Heart left ventricle (tissue), 16 donors: ENCODE measurements at regions not wholly inside any gene's neighbourhood (a gene's known extent, or its start where the extent isn't known, plus 50 kb on each side); places are given as distances from the start of the nearest gene placed in this dataset.

Experiments used
- ATAC-seq, 4 donors: fragments of 200-7000 bp; cut with Tn5 transposase; one replicate each; pipeline ENCODE4 v1.9.1; 2020 to 2022; ENCODE audit warnings: moderate library complexity in 4 of 4, mild to moderate bottlenecking in 3 of 4, moderate number of reproducible peaks in 1 of 4
- DNase-seq, 5 donors: peaks; one replicate each; pipeline ENCODE4 v3.0.0-alpha.2; 2020
- H3K27ac ChIP-seq, 12 donors: fragments of 200-600 bp; sonication (generic) in 4 of 12; one replicate each; pipeline versions ENCODE4 v1.5.0 to v1.8.0; 2016 to 2022; ENCODE audit warnings: mild to moderate bottlenecking in 2 of 12
- H3K27me3 ChIP-seq, 9 donors: fragments of 200-600 bp; sonication (generic) in 2 of 9; one replicate each; pipeline versions ENCODE4 v1.5.1 to v1.8.0; 2016 to 2022; ENCODE audit warnings: mild to moderate bottlenecking in 3 of 9
- H3K36me3 ChIP-seq, 9 donors: fragments of 200-600 bp; sonication (generic) in 2 of 9; one replicate each; pipeline versions ENCODE4 v1.5.0 to v1.8.0; 2018 to 2022; ENCODE audit warnings: mild to moderate bottlenecking in 2 of 9
- H3K4me1 ChIP-seq, 12 donors: fragments of 200-600 bp; sonication (generic) in 4 of 12; one replicate each; pipeline versions ENCODE4 v1.5.0 to v1.8.0; 2016 to 2022; ENCODE audit warnings: mild to moderate bottlenecking in 3 of 12
- H3K4me3 ChIP-seq, 12 donors: fragments of 200-600 bp; sonication (generic) in 4 of 12; one replicate each; pipeline versions ENCODE4 v1.5.0 to v1.8.0; 2017 to 2022; ENCODE audit warnings: mild to moderate bottlenecking in 9 of 12, moderate library complexity in 4 of 12
- H3K9me3 ChIP-seq, 12 donors: fragments of 200-600 bp; sonication (generic) in 4 of 12; one replicate each; pipeline versions ENCODE4 v1.5.0 to v1.8.0; 2016 to 2022; ENCODE audit warnings: mild to moderate bottlenecking in 1 of 12
- POLR2A ChIP-seq, 2 donors: fragments of 450-650 bp; IDR thresholded peaks; one replicate each; pipeline ENCODE4 v1.6.1; 2017; ENCODE audit warnings: antibody characterized with exemption in 2 of 2, mild to moderate bottlenecking in 2 of 2, moderate library complexity in 2 of 2
- WGBS, 4 donors: extraction: QIAGEN DNeasy Blood & Tissue Kit in 2 of 4; methylation state at CpG; one replicate each; pipeline versions ENCODE4 v1.1.5 to v1.1.7; 2013 to 2018; 5-methylcytosine and 5-hydroxymethylcytosine counted together
- intact Hi-C, 10 donors: fragments of 100-400 bp; cut with DNase I; formaldehyde crosslinking; loops; one replicate each; pipeline versions ENCODE4 v1.11.1 to v1.14.2; 2022
- TF ChIP-seq, protein P1 (sequence below), 12 donors: fragments of 200-600 bp; sonication (generic) in 4 of 12; IDR thresholded peaks; one replicate each; pipeline versions ENCODE4 v1.5.0 to v1.8.0; 2018 to 2022; ENCODE audit warnings: antibody characterized with exemption in 12 of 12, mild to moderate bottlenecking in 5 of 12
- donor health status: ischemic (EF 13 %, LVEDD 7.1; RV severe dilation, severe dysfunction).
- donor health status: healthy with polysubstance abuse.
- donor health status: DM: no; HTN: yes; CAD: no.
- donor health status: DM: no; HTN: no; CAD: no.
- donor health status: ischemic (EF 25% LVEDD 6.9; RV normal size, moderate dysfunction).
- donor health status: ischemic (EF 25% LVEDD 5.7; RV mildly dilated, moderate dysfunction).
- donor health status: healthy.
- donor health status: DM: yes; HTN: yes; CAD: no.
- donor health status: ischemic (EF 35%, LVEDD 5.7; RV mildly dilated, moderate dysfunction).
- donor health status: nonischemic (EF 11% LVEDD 7.7; RV severe dilation, severe dysfunction).
- donor health status: DM: yes; HTN: yes; CAD: no.
- donor health status: PGD.
- donor health status: ischemic (EF 29% LVEDD 5.4; RV normal size, mild dysfunction).
- donor health status: nonischemic (EF 23%, LVEDD 6.1; RV moderate dilation, normal function).

DNA sequence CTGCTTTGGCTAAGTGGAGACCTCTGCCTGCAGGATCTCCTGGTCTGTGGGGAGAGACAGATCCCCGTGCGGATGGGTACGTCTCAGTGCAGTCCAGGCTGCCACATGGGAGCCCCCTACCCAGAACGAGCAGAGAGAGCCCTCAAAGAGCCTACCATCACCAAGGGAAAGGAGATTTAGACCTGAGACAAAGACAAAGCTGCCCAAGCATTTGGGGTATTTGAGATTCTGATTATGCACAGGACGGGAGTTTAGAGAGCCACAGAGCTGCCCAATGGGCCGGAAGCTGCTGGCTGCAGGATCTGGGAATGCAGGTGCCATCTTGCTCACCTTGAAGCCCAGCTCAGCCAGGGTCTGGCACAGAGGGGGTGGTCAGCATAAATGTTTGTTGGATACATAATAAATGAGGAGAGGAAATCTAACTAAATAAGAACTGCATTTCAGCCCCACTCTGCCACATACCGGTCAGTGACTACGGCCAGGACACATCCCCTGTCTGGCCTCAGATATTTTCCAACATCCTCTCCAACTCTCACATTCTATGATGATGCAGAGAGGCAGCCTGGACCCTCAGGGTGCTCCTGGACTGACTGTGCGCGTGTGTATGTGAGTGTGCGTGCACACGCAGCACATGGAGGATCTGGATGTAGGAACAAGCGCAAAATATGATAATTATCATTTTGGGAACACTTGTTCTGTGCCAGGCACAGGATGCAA lies 157.8 kb downstream of the FGF18 start:
- DNase-seq (no peak), ATAC-seq (no peak)
- H3K36me3 ChIP-seq = no peaks in the 10 kb centered on the region
- H3K27me3 ChIP-seq = no peaks in the 10 kb centered on the region
- peaks cover 0 to 5% (median 0%) of the 10 kb centered on the region in 12 donors for H3K9me3 ChIP-seq
- H3K27ac ChIP-seq = peak overlapping the region in 1 of 12 donors; percentile 74
- WGBS, 4 donors = 80 to 91% (median 89%) methylated on average over 12 to 13 of the region's 13 CpGs
- TF ChIP-seq POLR2A (IDR thresholded peaks at IDR 0.05) = no peak
- TF ChIP-seq, protein P1, sequence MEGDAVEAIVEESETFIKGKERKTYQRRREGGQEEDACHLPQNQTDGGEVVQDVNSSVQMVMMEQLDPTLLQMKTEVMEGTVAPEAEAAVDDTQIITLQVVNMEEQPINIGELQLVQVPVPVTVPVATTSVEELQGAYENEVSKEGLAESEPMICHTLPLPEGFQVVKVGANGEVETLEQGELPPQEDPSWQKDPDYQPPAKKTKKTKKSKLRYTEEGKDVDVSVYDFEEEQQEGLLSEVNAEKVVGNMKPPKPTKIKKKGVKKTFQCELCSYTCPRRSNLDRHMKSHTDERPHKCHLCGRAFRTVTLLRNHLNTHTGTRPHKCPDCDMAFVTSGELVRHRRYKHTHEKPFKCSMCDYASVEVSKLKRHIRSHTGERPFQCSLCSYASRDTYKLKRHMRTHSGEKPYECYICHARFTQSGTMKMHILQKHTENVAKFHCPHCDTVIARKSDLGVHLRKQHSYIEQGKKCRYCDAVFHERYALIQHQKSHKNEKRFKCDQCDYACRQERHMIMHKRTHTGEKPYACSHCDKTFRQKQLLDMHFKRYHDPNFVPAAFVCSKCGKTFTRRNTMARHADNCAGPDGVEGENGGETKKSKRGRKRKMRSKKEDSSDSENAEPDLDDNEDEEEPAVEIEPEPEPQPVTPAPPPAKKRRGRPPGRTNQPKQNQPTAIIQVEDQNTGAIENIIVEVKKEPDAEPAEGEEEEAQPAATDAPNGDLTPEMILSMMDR (IDR thresholded peaks at IDR 0.05) = no peak
- intact Hi-C loops = loop anchor here in 6 of 10 donors (5.0 to 10.0 kb wide), 3 partner anchors 82 to 155 kb away; no protein-coding TSS in a partner anchor
- peaks cover 0 to 55% (median 26%) of the 10 kb centered on the region in 12 donors for H3K4me1 ChIP-seq
- H3K4me3 ChIP-seq = no peak overlapping the region

DNA sequence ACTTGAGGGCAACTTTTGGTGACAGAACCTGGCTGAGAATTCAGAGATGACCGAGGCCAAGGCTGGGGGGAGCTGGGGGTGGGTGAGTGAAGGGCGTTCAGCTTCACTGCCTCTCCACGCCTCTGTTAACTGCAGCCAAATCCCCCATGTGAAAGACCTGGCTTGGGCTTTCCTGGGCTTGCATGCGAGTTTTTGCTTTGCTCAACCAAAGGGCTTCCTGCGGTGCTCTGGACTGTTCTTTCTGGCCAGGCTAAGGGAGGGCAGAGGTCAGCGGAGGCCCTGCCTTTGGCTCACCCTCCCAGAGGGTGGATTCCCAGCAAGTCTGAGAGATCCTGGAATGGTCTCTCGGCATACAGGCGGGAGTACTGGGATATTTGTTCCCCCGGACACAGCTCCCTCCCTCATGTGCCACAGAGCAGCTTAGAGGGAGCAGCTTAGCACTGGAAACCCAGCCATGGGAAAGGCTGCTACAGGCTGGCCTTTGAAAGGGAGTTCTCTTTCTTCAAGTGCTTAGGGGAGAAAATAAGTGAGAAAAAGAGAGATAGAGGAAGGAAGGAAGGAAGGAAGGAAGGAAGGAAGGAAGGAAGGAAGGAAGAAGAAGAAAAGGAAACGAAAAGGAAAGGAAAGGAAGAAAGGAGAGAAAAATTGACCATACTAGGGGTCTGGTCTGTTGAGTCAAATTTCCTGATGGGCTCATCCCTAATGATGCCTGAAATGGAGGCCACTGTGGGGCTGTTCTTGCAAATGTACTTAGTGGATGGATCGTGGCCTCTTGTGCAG lies 158.8 kb downstream of the FGF18 start:
- TF ChIP-seq, protein P1 (IDR thresholded peaks at IDR 0.05) = no peak
- TF ChIP-seq POLR2A (IDR thresholded peaks at IDR 0.05) = no peak

DNA sequence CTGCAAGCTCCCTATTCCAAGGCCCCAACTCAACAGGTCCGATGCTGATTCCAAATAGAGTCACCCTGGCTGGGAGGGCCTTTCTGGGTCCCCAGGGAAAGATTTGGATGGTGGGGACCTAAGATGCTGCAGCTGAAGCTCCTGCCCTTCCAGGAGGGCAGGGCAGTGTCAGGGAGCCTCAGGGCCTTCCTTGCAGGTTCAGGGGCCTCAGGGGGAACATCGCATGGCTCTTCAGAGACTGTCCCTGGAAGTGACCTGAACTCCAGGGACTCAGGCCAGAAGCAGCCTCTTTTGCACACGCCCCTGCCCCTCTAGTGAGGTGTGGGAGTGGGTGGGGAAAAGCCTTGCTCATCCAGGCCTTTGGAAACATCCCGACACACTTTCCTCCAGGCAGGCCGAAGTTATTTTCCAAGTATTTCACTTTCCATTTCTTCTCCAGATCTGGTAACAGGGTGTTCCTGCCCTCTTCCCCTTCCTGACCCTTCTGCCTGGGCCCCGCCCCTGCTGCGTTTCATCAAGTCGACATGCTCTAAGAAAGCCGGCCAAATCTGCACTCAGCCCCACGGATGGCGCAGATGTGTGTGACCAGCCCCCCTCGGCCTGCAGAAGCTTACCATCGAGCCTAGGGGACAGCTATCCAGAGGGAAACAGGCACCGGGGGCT lies 159.5 kb downstream of the FGF18 start:
- Histone ChIP-seq H3K9me3 (peaks cover 0 to 5% (median 0%) of the 10 kb centered on the region in 12 donors), H3K36me3 (no peaks in the 10 kb centered on the region), H3K27ac (peak overlapping the region in 11 of 12 donors; percentile 20 to 74 (median 57)), H3K4me1 (peaks cover 0 to 44% (median 25%) of the 10 kb centered on the region in 12 donors), H3K4me3 (no peak overlapping the region), H3K27me3 (no peaks in the 10 kb centered on the region)
- DNase-seq = peak in 3 of 5 donors; percentile 51 to 79 (median 63)
- TF ChIP-seq, protein P1 (IDR thresholded peaks at IDR 0.05) = no peak
- no peak for TF ChIP-seq POLR2A (IDR thresholded peaks at IDR 0.05)
- intact Hi-C loops = loop anchor here in 6 of 10 donors (5.0 to 10.0 kb wide), 3 partner anchors 84 to 157 kb away; no protein-coding TSS in a partner anchor
- ATAC-seq = peak; percentile 40 to 70 (median 65)
- 31 to 55% (median 39%) methylated on average over 14 of the region's 14 CpGs for WGBS, 4 donors

More for the DNA sequence above, 158.8 kb downstream of the FGF18 start:
- peak; percentile 47 to 63 (median 54) for ATAC-seq
- intact Hi-C loops = loop anchor here in 6 of 10 donors (5.0 to 10.0 kb wide), 3 partner anchors 83 to 156 kb away; no protein-coding TSS in a partner anchor
- peak in 2 of 5 donors; percentile 45 to 60 for DNase-seq
- H3K4me1 ChIP-seq = peaks cover 0 to 47% (median 26%) of the 10 kb centered on the region in 12 donors
- H3K4me3 ChIP-seq = no peak overlapping the region
- H3K27ac ChIP-seq = peak overlapping the region in 10 of 12 donors; percentile 37 to 74 (median 58)
- H3K27me3 ChIP-seq = no peaks in the 10 kb centered on the region
- WGBS, 4 donors = 53 to 75% (median 61%) methylated on average over 8 to 11 of the region's 11 CpGs
- H3K36me3 ChIP-seq = no peaks in the 10 kb centered on the region
- H3K9me3 ChIP-seq = peaks cover 0 to 5% (median 0%) of the 10 kb centered on the region in 12 donors
